Stimulated activated CD4-positive, alpha-beta T cell treated with anti-CD3 and anti-CD28 coated beads, Interleukin-15, amount 100 ng/mL, for 24 hours (primary cell): ENCODE measurements at regions not wholly inside any gene's neighbourhood (a gene's known extent, or its start where the extent isn't known, plus 50 kb on each side); places are given as distances from the start of the nearest gene placed in this dataset.

ENCODE experiments used
- DNase-seq: peaks from one replicate; pipeline ENCODE4 v3.0.0-alpha.2; 2020

DNA sequence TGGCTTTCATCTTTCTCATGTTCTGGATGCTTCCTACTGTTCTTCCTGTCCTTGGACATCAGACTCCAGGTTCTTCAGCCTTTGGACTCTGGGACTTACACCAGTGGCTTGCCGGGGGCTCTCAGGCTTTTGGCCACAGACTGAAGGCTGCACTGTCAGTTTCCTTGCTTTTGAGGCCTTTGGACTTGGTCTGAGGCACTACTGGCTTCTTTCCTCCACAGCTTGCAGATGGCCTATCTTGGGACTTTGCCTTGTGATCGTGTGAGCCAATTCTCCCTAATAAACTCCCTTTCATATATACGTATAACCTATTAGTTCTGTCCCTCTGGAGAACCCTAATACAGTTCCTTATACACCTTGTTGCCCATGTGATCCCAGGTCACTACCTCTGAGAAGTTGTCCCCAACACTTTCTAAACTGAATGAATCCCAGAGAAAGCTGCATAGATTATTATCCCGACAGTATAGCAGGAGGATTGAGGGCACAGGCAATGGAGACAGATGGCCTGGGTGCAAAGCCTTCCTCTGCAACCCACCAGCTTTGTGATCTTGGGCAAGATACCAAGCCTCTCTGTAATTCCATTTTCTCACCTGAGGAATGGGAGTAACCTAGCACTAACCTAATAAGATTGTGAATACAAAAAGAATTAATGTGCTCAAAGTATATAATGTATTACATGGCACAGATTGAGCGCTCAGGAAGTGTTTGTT lies 449.6 kb upstream of the BRINP1 start:
- no peak for DNase-seq

GRCh38 chr9:119810645-119811429 lies 441.6 kb upstream of the BRINP1 start:
- no peak for DNase-seq

DNA sequence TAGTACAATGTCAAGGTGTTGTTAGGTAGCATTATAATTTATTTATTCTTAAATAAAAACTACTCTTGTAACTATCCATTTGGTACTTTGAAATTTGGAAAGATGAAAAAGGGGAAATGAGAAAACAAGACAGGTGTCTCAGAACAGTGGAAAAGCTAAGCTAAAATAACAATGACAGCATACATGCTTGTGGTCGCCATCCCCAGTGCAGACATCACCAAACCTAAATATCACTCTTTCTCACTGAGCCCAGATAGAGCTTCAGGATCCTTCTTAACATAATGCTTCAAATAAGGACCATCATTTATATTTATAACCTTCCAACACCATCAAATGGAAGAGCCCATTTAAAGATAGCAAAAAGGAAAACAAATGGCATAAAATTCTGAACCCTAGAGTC lies 434.4 kb upstream of the BRINP1 start:
- no peak for DNase-seq

DNA sequence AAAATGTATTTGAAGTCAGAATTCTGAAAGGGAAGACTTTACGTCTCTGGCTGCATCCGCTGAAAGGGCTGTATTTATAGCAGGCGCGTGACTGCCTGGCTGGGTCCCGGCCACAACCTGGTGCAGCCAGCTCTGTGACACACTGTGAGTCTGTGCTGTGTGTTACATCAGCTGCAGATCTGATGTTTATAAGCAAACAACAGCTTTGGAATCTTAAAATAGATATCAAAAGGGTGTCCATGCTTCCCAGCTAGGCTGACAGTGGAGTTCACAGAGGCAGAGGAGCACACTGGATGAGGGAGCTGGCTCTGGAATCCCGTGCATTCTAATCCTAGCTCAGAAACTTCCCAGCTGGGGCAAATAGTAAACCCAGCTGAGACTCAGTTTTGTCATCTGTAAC lies 433.4 kb upstream of the BRINP1 start:
- no peak for DNase-seq

- no peak for DNase-seq
Observed at GRCh38 chr9:119802133-119802532, 432.9 kb upstream of the BRINP1 start.

GRCh38 chr9:119801311-119801710 lies 432.1 kb upstream of the BRINP1 start:
- DNase-seq = no peak

DNA sequence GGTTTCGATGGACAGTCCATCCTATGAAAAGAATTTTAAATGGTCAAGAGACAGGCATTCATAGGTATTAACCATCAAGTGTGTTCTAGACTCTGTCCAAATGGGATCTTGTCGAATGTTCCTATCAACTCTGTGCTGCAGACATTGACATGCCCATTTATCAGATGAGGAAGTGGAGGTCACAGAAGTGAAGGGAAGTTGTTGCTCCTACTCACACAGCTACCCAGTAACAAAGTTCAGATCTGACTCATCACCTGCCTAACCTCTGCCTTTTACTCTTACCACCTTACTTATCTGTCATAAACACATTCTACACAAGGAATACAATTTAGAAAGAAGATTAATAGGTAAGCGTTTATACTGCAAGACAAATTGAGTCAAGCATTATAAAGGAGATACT lies 426.2 kb upstream of the BRINP1 start:
- DNase-seq = no peak

DNA sequence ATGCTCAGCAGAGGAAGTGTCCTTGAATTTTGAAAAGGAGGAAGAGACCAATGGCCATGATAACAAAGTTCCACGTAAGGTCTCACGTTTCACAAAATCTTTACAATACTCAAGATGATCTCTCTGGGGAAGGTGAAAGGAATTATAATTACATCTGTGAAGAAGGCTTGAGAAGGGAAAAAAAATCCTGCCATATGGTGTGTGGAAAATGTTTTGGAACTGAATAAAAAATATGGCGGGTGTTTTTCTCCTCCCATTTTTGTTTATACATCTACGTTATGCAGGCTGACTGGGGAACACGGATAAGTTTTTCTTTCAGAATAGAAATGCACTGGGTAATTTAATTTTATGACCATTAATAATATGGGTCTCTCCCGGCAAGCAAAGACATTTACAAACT lies 425.6 kb upstream of the BRINP1 start:
- DNase-seq = no peak

DNA sequence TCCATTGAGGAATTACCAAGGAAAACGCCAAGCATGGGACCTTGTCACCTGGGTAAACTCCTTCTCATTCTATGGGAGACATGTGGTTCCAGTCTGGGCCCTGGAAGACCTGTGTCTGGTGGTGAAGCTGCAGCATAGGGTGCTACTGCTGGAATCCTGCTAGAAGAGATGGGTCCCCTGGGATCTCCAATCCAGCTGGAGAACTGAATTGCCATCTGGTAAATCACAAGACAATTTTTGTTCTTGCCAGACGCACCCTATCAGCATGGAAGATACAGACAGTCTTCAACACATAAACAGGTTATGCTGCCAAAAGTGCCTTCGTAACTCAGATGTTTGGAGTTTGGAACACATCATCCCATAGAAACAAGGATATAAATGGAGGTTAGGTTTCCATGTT lies 424.0 kb upstream of the BRINP1 start:
- no peak for DNase-seq

GRCh38 chr9:119792242-119792641 lies 423.0 kb upstream of the BRINP1 start:
- DNase-seq = no peak

DNA sequence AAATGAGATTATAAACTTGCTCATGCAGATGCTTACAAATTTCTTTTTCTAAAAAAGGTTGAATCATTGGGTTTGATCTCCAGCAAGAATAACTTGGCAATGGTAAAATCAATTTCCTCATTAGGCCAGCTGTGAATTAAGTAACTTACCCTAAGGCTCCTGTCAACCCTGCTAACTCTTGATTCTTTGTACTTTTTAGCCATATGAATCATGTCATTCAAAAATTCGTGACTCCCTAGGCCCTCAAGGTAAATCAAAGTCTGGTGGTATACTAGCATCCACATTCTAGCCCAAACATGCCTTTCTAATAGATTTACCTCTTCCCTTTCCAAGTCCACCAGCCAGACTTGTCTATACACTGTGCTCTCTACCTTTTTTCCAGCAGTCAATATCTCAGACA lies 420.8 kb upstream of the BRINP1 start:
- no peak for DNase-seq

GRCh38 chr9:119788921-119789320 lies 419.7 kb upstream of the BRINP1 start:
- no peak for DNase-seq

DNA sequence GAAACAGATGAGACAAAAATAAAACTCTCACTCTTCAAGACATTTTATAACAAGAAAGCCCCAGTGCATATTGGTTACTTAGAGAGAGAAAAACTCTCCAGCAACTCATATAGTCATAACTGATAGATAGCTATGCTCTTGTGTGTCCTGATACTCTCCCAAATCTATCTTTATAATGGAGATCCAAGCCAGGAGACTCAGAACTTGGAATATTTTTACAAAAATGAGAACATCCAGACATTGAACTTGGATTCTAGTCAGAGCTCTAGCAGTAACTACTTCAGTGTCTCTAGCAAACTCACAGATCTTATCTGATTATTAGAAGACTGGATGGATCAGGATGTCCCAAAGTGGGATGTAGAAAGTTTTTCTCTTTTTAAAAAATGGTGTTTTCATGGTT lies 412.7 kb upstream of the BRINP1 start:
- no peak for DNase-seq

DNA sequence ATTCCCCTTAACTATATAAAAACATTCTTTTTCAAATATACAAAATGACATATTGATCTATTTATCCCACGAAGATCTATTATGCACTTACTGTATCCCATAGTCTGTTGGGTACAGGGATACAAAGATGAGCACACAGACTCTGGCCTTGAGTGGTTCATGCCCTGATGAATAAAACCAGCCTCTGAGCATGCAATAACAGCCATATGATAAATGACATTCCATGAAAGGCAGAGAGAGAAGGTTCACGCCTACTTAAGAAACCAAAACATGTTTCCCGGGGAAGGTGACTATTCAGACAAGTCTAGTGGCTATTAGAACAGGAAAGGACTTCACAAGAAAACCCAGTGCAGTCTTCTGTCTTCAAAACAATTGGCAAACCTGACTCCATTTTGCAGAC lies 406.2 kb upstream of the BRINP1 start:
- DNase-seq = no peak

GRCh38 chr9:119773823-119774222 lies 404.6 kb upstream of the BRINP1 start:
- no peak for DNase-seq

DNA sequence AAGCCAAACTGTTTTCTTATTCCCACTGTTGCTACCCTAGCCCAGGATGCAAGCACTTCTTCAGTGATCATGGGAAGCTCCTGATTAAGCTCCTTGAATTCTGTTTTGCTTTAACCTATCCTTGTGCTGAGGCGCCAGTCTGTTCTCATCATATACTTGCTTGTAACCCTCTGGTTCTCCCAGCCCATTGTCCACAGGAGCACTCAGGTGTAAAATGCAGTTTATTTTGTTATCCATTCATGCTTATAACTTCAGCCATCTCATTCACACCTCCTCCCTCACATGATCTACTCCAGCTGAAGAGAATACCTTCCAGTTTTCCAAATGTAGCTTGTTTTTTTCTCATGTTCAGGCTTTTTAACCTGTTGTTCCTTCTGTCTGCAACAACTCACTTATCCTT lies 402.1 kb upstream of the BRINP1 start:
- no peak for DNase-seq

GRCh38 chr9:119768266-119768665 lies 399.0 kb upstream of the BRINP1 start:
- DNase-seq = no peak

DNA sequence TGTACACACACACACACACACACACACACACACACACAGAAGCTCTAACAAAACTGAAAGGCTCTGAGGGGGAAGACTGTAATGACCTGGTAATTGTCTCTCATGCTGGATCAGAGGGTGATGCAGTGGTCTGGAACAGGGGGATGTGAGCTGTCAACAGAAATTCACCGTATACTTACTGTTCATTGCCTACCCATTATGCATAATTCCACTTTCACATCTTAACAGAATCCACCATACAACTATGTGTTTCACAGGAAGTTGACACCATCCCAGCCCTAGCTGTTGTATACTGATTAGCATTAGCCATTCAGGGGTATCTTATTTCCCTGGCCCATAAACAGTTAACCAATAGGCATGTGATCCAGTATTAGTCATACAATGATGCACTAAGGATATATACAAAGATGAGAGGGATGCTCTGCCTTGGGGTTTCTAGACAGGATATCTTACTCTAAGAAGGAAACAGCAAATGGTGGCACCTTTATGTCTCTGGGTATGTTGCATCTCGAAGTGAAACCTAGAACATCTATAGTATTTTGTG lies 396.5 kb upstream of the BRINP1 start:
- DNase-seq = no peak

DNA sequence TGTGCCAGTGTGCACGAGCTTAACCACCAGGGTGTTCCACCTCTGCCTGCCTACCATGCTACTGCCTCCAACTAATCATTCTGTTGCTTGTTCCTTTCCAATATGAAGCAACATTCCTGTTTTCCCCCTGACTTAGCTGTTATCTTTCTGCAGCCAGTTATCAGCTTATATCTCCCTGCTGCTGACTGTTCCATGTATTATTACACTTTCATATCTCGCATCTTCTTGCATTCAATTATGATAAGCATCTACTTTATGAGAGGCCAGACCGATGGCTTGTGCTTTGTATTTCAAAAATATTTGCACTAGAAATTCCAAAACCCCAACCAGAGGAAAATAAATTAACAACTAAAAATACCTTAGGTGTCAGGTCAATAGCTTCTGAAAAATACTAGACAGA lies 394.0 kb upstream of the BRINP1 start:
- DNase-seq = no peak

GRCh38 chr9:119761812-119762211 lies 392.6 kb upstream of the BRINP1 start:
- DNase-seq = no peak

DNA sequence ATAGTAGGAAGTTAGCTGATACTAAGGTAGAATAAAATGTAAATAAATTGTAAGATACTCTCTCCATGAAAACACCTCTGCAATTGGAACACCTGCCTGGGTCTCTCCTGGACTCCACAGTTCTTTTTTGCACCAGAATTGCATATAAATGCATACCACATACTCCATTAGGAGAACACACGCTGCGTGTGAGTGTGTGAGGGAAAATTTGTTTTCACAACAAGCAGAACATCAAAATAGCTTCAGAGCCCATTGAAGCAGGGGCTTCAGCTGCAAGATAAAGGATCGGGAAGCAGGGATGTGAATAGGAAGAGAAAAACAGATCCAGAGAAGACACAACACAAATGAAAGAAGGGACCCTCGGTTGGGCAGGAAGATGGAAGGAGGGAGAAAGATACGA lies 389.8 kb upstream of the BRINP1 start:
- DNase-seq = no peak

DNA sequence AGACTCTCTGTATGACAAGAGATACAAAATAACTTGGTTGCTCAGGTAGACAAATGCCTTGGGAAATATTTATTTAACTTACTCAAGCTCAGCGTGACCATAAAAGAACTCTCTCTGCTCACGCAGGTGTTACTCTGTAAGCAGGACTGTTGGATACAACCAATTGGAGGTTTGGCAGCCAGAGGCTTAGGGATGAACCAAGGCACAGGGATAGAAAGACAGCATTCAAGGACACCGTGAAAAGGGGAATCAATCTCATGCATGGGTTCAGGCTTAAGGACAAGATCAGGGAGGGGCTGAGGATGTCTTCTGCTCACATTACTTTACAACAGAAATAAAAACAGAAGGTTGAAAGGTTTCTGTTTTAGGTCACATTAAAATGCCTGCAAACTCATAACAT lies 389.0 kb upstream of the BRINP1 start:
- DNase-seq = no peak

DNA sequence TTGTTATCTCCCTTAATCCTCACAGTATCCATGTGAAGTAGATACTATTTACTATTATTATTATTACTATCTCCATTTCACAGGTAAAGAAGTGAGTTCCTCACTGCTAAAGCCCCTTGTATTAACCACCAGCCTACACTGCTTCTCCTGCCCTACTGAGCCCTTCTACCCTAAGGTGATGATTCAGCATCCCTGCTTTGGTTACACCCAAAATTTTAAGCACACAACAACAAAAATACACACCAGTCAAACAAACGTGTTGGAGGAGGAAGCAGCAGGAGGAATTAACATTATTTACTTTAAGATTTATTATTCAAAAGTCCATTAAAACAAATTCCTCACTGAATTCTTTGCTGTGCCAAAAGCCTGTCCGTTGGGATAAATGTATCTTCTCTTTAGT lies 370.2 kb upstream of the BRINP1 start:
- no peak for DNase-seq
